NCI-H1417 treated with DMSO at 0.1 percent for 48 hours (cell line): ENCODE measurements at regions not wholly inside any gene's neighbourhood (a gene's known extent, or its start where the extent isn't known, plus 50 kb on each side); places are given as distances from the start of the nearest gene placed in this dataset.
"Not testable (repeated sequence)": the region's sequence is repeated elsewhere in the genome, so short reads cannot be mapped to it uniquely, and the experiment has no call there.

Source experiments
- DNase-seq: peaks from one replicate; lab custom pipeline; 2025; lab: John Stamatoyannopoulos, UW

GRCh38 chr13:55038230-55038629 lies 2009.6 kb downstream of the OLFM4 start:
- no peak for DNase-seq

GRCh38 chr13:55053891-55054550 lies 2025.4 kb downstream of the OLFM4 start:
- not testable (repeated sequence) for DNase-seq

GRCh38 chr13:55055666-55056065 lies 2027.1 kb downstream of the OLFM4 start:
- not testable (repeated sequence) for DNase-seq

GRCh38 chr13:55062662-55063061 lies 2034.0 kb downstream of the OLFM4 start:
- no peak for DNase-seq

GRCh38 chr13:55067946-55068345 lies 2039.3 kb downstream of the OLFM4 start:
- no peak for DNase-seq

GRCh38 chr13:55069746-55070145 lies 2041.1 kb downstream of the OLFM4 start:
- DNase-seq, result no peak

GRCh38 chr13:55073000-55073399 lies 2044.4 kb downstream of the OLFM4 start:
- no peak for DNase-seq

- DNase-seq, result no peak
These were observed 2056.0 kb downstream of the OLFM4 start for GRCh38 chr13:55084630-55085029.

GRCh38 chr13:55087085-55087484 lies 2053.6 kb upstream of the PRR20A start:
- no peak for DNase-seq

- no peak for DNase-seq
These were observed 2050.1 kb upstream of the PRR20A start for GRCh38 chr13:55090612-55091011.

- no peak for DNase-seq
These were observed 2049.5 kb upstream of the PRR20A start for GRCh38 chr13:55091172-55091571.

- DNase-seq, result no peak
These were observed 2034.2 kb upstream of the PRR20A start for GRCh38 chr13:55106509-55106908.

- DNase-seq, result no peak
These were observed 2020.1 kb upstream of the PRR20A start for GRCh38 chr13:55120631-55121030.

- no peak for DNase-seq
These were observed 1985.7 kb upstream of the PRR20A start for GRCh38 chr13:55155046-55155445.

GRCh38 chr13:55159765-55160164 lies 1981.0 kb upstream of the PRR20A start:
- DNase-seq, result no peak

GRCh38 chr13:55160867-55161266 lies 1979.9 kb upstream of the PRR20A start:
- peak; percentile 73 for DNase-seq

- not testable (repeated sequence) for DNase-seq
These were observed 1962.1 kb upstream of the PRR20A start for GRCh38 chr13:55178582-55178981.

- no peak for DNase-seq
These were observed 1949.7 kb upstream of the PRR20A start for GRCh38 chr13:55190996-55191395.

GRCh38 chr13:55199134-55199533 lies 1941.6 kb upstream of the PRR20A start:
- peak; percentile 12 for DNase-seq

- no peak for DNase-seq
These were observed 1925.8 kb upstream of the PRR20A start for GRCh38 chr13:55214841-55215345.

- no peak for DNase-seq
These were observed 1921.2 kb upstream of the PRR20A start for GRCh38 chr13:55219538-55219937.

- DNase-seq, result no peak
These were observed 1910.7 kb upstream of the PRR20A start for GRCh38 chr13:55229906-55230569.

GRCh38 chr13:55230570-55230908 lies 1910.2 kb upstream of the PRR20A start:
- no peak for DNase-seq

GRCh38 chr13:55234311-55234710 lies 1906.4 kb upstream of the PRR20A start:
- DNase-seq, result no peak
